ENCODE measurements at regions not wholly inside any gene's neighbourhood (a gene's known extent, or its start where the extent isn't known, plus 50 kb on each side); places are given as distances from the start of the nearest gene placed in this dataset.

- Histone ChIP-seq H3K27me3 (ENCODE audit: low read length) (no peaks in the 10 kb centered on the region), H4K20me1 (ENCODE audit: low read depth, low read length) (no peaks in the 10 kb centered on the region), H3F3A (ENCODE audit: insufficient read depth) (no peaks in the 10 kb centered on the region), H3K9me3 (ENCODE audit: insufficient read depth, low read length) (no peaks in the 10 kb centered on the region), H2AFZ (ENCODE audit: low read depth, low read length, severe bottlenecking) (no peak overlapping the region), H3K4me2 (ENCODE audit: low read depth, low read length, poor library complexity, severe bottlenecking) (no peak overlapping the region), H3K79me2 (ENCODE audit: insufficient read depth, low read length) (no peaks in the 10 kb centered on the region), H3K27ac (ENCODE audit: low read depth, low read length) (no peak overlapping the region), H3K9me2 (replicated peaks; ENCODE audit: insufficient read depth, low read length) (no peaks in the 10 kb centered on the region), H3K36me3 (ENCODE audit: low read length) (no peaks in the 10 kb centered on the region), H3K9ac (ENCODE audit: low read length) (no peak overlapping the region), H3K4me3 (ENCODE audit: insufficient read depth, low read length, poor library complexity, severe bottlenecking) (no peak overlapping the region)
- TF ChIP-seq CTCF (IDR thresholded peaks at IDR 0.05; ENCODE audit: insufficient read depth, low read length, poor library complexity, severe bottlenecking) (no peak), EZH2phosphoT487 (conservative IDR thresholded peaks at IDR 0.05; ENCODE audit: low read length) (no peak)
Observed at GRCh38 chrX:40422021-40422420, 158.7 kb upstream of the ATP6AP2 start.

GRCh38 chrX:40420899-40421729, 159.7 kb upstream of the ATP6AP2 start:
- no peak overlapping the region for H3K4me3 ChIP-seq (ENCODE audit: insufficient read depth, low read length, poor library complexity, severe bottlenecking)

GRCh38 chrX:40418813-40419195, 162.0 kb upstream of the ATP6AP2 start:
- Histone ChIP-seq H3K79me2 (ENCODE audit: insufficient read depth, low read length) (no peaks in the 10 kb centered on the region), H3K4me3 (ENCODE audit: insufficient read depth, low read length, poor library complexity, severe bottlenecking) (no peak overlapping the region), H3K27me3 (ENCODE audit: low read length) (no peaks in the 10 kb centered on the region), H3K9me2 (replicated peaks; ENCODE audit: insufficient read depth, low read length) (no peaks in the 10 kb centered on the region), H3F3A (ENCODE audit: insufficient read depth) (no peaks in the 10 kb centered on the region), H3K9ac (ENCODE audit: low read length) (no peak overlapping the region), H3K9me3 (ENCODE audit: insufficient read depth, low read length) (no peaks in the 10 kb centered on the region), H3K36me3 (ENCODE audit: low read length) (no peaks in the 10 kb centered on the region), H3K4me2 (ENCODE audit: low read depth, low read length, poor library complexity, severe bottlenecking) (no peak overlapping the region), H4K20me1 (ENCODE audit: low read depth, low read length) (no peaks in the 10 kb centered on the region), H3K27ac (ENCODE audit: low read depth, low read length) (no peak overlapping the region), H2AFZ (ENCODE audit: low read depth, low read length, severe bottlenecking) (no peak overlapping the region)
- no peak for TF ChIP-seq CTCF (IDR thresholded peaks at IDR 0.05; ENCODE audit: insufficient read depth, low read length, poor library complexity, severe bottlenecking)

More at GRCh38 chrX:40420899-40421729, 159.7 kb upstream of the ATP6AP2 start:
- Histone ChIP-seq H3K79me2 (ENCODE audit: insufficient read depth, low read length) (no peaks in the 10 kb centered on the region), H4K20me1 (ENCODE audit: low read depth, low read length) (no peaks in the 10 kb centered on the region), H3K9me3 (ENCODE audit: insufficient read depth, low read length) (no peaks in the 10 kb centered on the region), H3K27ac (ENCODE audit: low read depth, low read length) (no peak overlapping the region), H3K4me2 (ENCODE audit: low read depth, low read length, poor library complexity, severe bottlenecking) (no peak overlapping the region), H3K9me2 (replicated peaks; ENCODE audit: insufficient read depth, low read length) (no peaks in the 10 kb centered on the region), H3K9ac (ENCODE audit: low read length) (no peak overlapping the region), H3F3A (ENCODE audit: insufficient read depth) (no peaks in the 10 kb centered on the region), H3K36me3 (ENCODE audit: low read length) (no peaks in the 10 kb centered on the region), H2AFZ (ENCODE audit: low read depth, low read length, severe bottlenecking) (no peak overlapping the region), H3K27me3 (ENCODE audit: low read length) (no peaks in the 10 kb centered on the region)
- no peak for TF ChIP-seq EZH2phosphoT487 (conservative IDR thresholded peaks at IDR 0.05; ENCODE audit: low read length)
- TF ChIP-seq CTCF (IDR thresholded peaks at IDR 0.05; ENCODE audit: insufficient read depth, low read length, poor library complexity, severe bottlenecking): no peak

All from SU-DHL-6 (cell line).